GM23338 (cell line): ENCODE measurements at regions not wholly inside any gene's neighbourhood (a gene's known extent, or its start where the extent isn't known, plus 50 kb on each side); places are given as distances from the start of the nearest gene placed in this dataset.

Source experiments
- CTCF ChIP-seq, 2 experiments: fragments of 200-600 bp in 1 of 2; sonication (generic) in 1 of 2; conservative IDR thresholded peaks; 2 replicates each; pipeline versions ENCODE4 v1.5.1 to v1.6.1; 2016 to 2017; ENCODE audit warnings: antibody characterized with exemption in 2 of 2, low read depth in 2 of 2, mild to moderate bottlenecking in 2 of 2, moderate library complexity in 1 of 2
- EZH2 ChIP-seq: fragments of 200-600 bp; sonication (generic); IDR thresholded peaks from one replicate; pipeline ENCODE4 v1.8.0; 2017; ENCODE audit warnings: antibody characterized with exemption, mild to moderate bottlenecking, low read depth; ENCODE audit not compliant: unreplicated experiment
- EZH2phosphoT487 ChIP-seq: fragments of 200-600 bp; sonication (generic); IDR thresholded peaks from one replicate; pipeline ENCODE4 v1.8.1; 2018; ENCODE audit warnings: antibody characterized with exemption; ENCODE audit not compliant: unreplicated experiment
- REST ChIP-seq: IDR thresholded peaks from one replicate; pipeline ENCODE4 v1.6.1; 2018; ENCODE audit warnings: antibody characterized with exemption; ENCODE audit not compliant: unreplicated experiment
- STAT1 ChIP-seq: IDR thresholded peaks from one replicate; pipeline ENCODE4 v1.6.1; 2016; ENCODE audit warnings: antibody characterized with exemption; ENCODE audit not compliant: unreplicated experiment

- TF ChIP-seq CTCF (conservative IDR thresholded peaks at IDR 0.05; ENCODE audit: low read depth in 2 of 2) (no peak), EZH2phosphoT487 (no peak), STAT1 (no peak), EZH2 (no peak), REST (no peak)
Measured at GRCh38 chr13:69418319-69418718, 689.3 kb upstream of the ATXN8OS start.
